Uterus (tissue), 2 donors: ENCODE measurements at regions not wholly inside any gene's neighbourhood (a gene's known extent, or its start where the extent isn't known, plus 50 kb on each side); places are given as distances from the start of the nearest gene placed in this dataset.

Source experiments
- POLR2A ChIP-seq, 2 donors: fragments of 450-650 bp; IDR thresholded peaks; one replicate each; pipeline ENCODE4 v1.6.1; 2016; ENCODE audit warnings: antibody characterized with exemption in 2 of 2, mild to moderate bottlenecking in 1 of 2, moderate library complexity in 1 of 2
- TF ChIP-seq, protein P1 (sequence below), 4 experiments: fragments of 200-600 bp in 2 of 4; fragments of 450-650 bp in 2 of 4; sonication (generic) in 2 of 4; IDR thresholded peaks; one replicate each; pipeline ENCODE4 v1.5.1; 2016 to 2019; ENCODE audit warnings: antibody characterized with exemption in 4 of 4, mild to moderate bottlenecking in 2 of 4, moderate library complexity in 1 of 4

DNA sequence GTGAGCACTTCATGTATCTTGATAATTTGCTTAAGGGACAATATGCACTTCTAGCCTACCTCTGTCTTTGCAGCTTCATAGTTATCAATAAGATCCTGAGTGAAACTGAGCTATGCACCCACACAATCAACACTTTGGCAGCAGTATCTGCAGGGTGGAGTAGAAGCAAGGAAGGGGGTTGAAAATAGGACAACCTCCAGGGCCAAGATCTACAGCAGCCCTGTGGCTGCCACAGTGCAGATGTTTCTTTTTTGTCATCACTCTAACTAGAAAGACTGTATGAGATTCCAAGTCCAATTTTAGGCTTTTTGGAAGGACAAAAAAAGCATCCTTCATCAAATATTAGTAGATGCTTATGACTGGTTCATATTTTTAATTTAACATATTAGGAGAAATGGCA lies 336.1 kb upstream of the CITED2 start:
- TF ChIP-seq, protein P1, sequence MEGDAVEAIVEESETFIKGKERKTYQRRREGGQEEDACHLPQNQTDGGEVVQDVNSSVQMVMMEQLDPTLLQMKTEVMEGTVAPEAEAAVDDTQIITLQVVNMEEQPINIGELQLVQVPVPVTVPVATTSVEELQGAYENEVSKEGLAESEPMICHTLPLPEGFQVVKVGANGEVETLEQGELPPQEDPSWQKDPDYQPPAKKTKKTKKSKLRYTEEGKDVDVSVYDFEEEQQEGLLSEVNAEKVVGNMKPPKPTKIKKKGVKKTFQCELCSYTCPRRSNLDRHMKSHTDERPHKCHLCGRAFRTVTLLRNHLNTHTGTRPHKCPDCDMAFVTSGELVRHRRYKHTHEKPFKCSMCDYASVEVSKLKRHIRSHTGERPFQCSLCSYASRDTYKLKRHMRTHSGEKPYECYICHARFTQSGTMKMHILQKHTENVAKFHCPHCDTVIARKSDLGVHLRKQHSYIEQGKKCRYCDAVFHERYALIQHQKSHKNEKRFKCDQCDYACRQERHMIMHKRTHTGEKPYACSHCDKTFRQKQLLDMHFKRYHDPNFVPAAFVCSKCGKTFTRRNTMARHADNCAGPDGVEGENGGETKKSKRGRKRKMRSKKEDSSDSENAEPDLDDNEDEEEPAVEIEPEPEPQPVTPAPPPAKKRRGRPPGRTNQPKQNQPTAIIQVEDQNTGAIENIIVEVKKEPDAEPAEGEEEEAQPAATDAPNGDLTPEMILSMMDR (IDR thresholded peaks at IDR 0.05): no peak
- no peak for TF ChIP-seq POLR2A (IDR thresholded peaks at IDR 0.05)
